Loucy (cell line): ENCODE measurements at regions not wholly inside any gene's neighbourhood (a gene's known extent, or its start where the extent isn't known, plus 50 kb on each side); places are given as distances from the start of the nearest gene placed in this dataset.

Experiments used
- H2AFZ ChIP-seq: fragments of 200-600 bp; sonication (generic); 2 replicates; pipeline ENCODE4 v1.6.0; 2016; ENCODE audit warnings: antibody characterized with exemption, mild to moderate bottlenecking, low read length, moderate library complexity
- H3F3A ChIP-seq: fragments of 200-600 bp; 2 replicates; pipeline ENCODE4 v1.6.0; 2016; ENCODE audit warnings: antibody characterized with exemption, low read depth, mild to moderate bottlenecking
- H3K27me3 ChIP-seq: fragments of 200-600 bp; sonication (generic); 2 replicates; pipeline ENCODE4 v1.6.1; 2014; ENCODE audit warnings: low read length, mild to moderate bottlenecking; ENCODE audit not compliant: insufficient read depth, poor library complexity, severe bottlenecking
- H3K36me3 ChIP-seq: fragments of 200-600 bp; sonication (generic); 2 replicates; pipeline ENCODE4 v1.6.1; 2016; ENCODE audit warnings: low read length; ENCODE audit not compliant: insufficient read depth
- H3K4me1 ChIP-seq: fragments of 200-600 bp; sonication (generic); 2 replicates; pipeline ENCODE4 v1.5.1; 2014; ENCODE audit warnings: low read length, mild to moderate bottlenecking; ENCODE audit not compliant: insufficient read depth, poor library complexity, severe bottlenecking
- H3K4me2 ChIP-seq: fragments of 200-600 bp; sonication (generic); 2 replicates; pipeline ENCODE4 v1.6.0; 2014; ENCODE audit warnings: antibody characterized with exemption, low read length, low read depth, mild to moderate bottlenecking; ENCODE audit not compliant: poor library complexity, severe bottlenecking
- H3K4me3 ChIP-seq: fragments of 200-600 bp; sonication (generic); 2 replicates; pipeline ENCODE4 v1.5.1; 2014; ENCODE audit warnings: low read length, mild to moderate bottlenecking, mixed read lengths; ENCODE audit not compliant: poor library complexity, severe bottlenecking
- H3K79me2 ChIP-seq: fragments of 200-600 bp; sonication (generic); 2 replicates; pipeline ENCODE4 v1.6.1; 2014; ENCODE audit warnings: low read length; ENCODE audit not compliant: insufficient read depth
- H3K9ac ChIP-seq: fragments of 200-600 bp; sonication (generic); 2 replicates; pipeline ENCODE4 v1.6.0; 2014; ENCODE audit warnings: mild to moderate bottlenecking, low read depth, low read length, moderate library complexity; ENCODE audit not compliant: poor library complexity, severe bottlenecking
- H3K9me2 ChIP-seq: fragments of 200-600 bp; sonication (generic); replicated peaks from 2 replicates; pipeline ENCODE4 v1.6.1; 2016; ENCODE audit warnings: low read depth, low read length, mixed read lengths
- H3K9me3 ChIP-seq: fragments of 200-600 bp; sonication (generic); 2 replicates; pipeline ENCODE4 v1.6.1; 2014; ENCODE audit warnings: mild to moderate bottlenecking, antibody characterized with exemption, low read length, low read depth; ENCODE audit not compliant: insufficient read depth
- H4K20me1 ChIP-seq: fragments of 200-600 bp; sonication (generic); 2 replicates; pipeline ENCODE4 v1.6.0; 2014; ENCODE audit warnings: antibody characterized with exemption, low read length, mild to moderate bottlenecking; ENCODE audit not compliant: insufficient read depth, poor library complexity, severe bottlenecking
- CTCF ChIP-seq: fragments of 200-600 bp; sonication (generic); conservative IDR thresholded peaks from 2 replicates; pipeline ENCODE4 v1.5.1; 2014; ENCODE audit warnings: mild to moderate bottlenecking, antibody characterized with exemption, low read length
- EZH2phosphoT487 ChIP-seq: fragments of 200-600 bp; IDR thresholded peaks from 2 replicates; pipeline ENCODE4 v1.6.1; 2018; ENCODE audit warnings: antibody characterized with exemption, mild to moderate bottlenecking, moderate library complexity, borderline replicate concordance

- Histone ChIP-seq H3K4me2 (no peak overlapping the region), H3K4me3 (no peak overlapping the region), H4K20me1 (no peaks in the 10 kb centered on the region), H3F3A (no peaks in the 10 kb centered on the region), H3K4me1 (peaks cover 9% of the 10 kb centered on the region), H3K9ac (no peak overlapping the region), H2AFZ (no peak overlapping the region), H3K27me3 (no peaks in the 10 kb centered on the region), H3K79me2 (no peaks in the 10 kb centered on the region), H3K36me3 (no peaks in the 10 kb centered on the region), H3K9me2 (no peaks in the 10 kb centered on the region), H3K9me3 (no peaks in the 10 kb centered on the region)
- no peak for TF ChIP-seq CTCF
- no peak for TF ChIP-seq EZH2phosphoT487
These were observed 160.0 kb downstream of the HNRNPD start for GRCh38 chr4:82213485-82214417.

GRCh38 chr4:82201805-82202641 is 171.8 kb downstream of the HNRNPD start:
- Histone ChIP-seq H3K4me2 (no peak overlapping the region), H2AFZ (no peak overlapping the region), H3K9ac (no peak overlapping the region), H3F3A (no peaks in the 10 kb centered on the region), H3K79me2 (no peaks in the 10 kb centered on the region), H4K20me1 (no peaks in the 10 kb centered on the region), H3K9me3 (no peaks in the 10 kb centered on the region), H3K9me2 (no peaks in the 10 kb centered on the region), H3K27me3 (no peaks in the 10 kb centered on the region), H3K36me3 (no peaks in the 10 kb centered on the region), H3K4me3 (no peak overlapping the region), H3K4me1 (no peaks in the 10 kb centered on the region)
- no peak for TF ChIP-seq EZH2phosphoT487
- TF ChIP-seq CTCF: peak; percentile 94

GRCh38 chr4:82201303-82201702 is 172.5 kb downstream of the HNRNPD start:
- no peaks in the 10 kb centered on the region for H3K79me2 ChIP-seq
- no peaks in the 10 kb centered on the region for H3K36me3 ChIP-seq
- no peak overlapping the region for H3K9ac ChIP-seq
- H3K4me2 ChIP-seq: no peak overlapping the region
- no peaks in the 10 kb centered on the region for H3K27me3 ChIP-seq
- H3K4me3 ChIP-seq: no peak overlapping the region
- TF ChIP-seq CTCF (no peak), EZH2phosphoT487 (no peak)
- no peaks in the 10 kb centered on the region for H4K20me1 ChIP-seq
- no peaks in the 10 kb centered on the region for H3K9me3 ChIP-seq
- H3K9me2 ChIP-seq: no peaks in the 10 kb centered on the region
- no peaks in the 10 kb centered on the region for H3F3A ChIP-seq
- no peaks in the 10 kb centered on the region for H3K4me1 ChIP-seq
- H2AFZ ChIP-seq: 0 out of 2 replicates have a peak overlapping the region, but pooled peaks have one; percentile 60
